GM19438 (cell line): ENCODE measurements at regions not wholly inside any gene's neighbourhood (a gene's known extent, or its start where the extent isn't known, plus 50 kb on each side); places are given as distances from the start of the nearest gene placed in this dataset.

Experiments
- ATAC-seq: cut with Tn5 transposase; IDR thresholded peaks from one replicate; pipeline ENCODE4 v1.9.1; 2021; ENCODE audit warnings: low read depth; ENCODE audit not compliant: unreplicated experiment

- ATAC-seq, result no peak
Measured at GRCh38 chr22:22046370-22046769, 63.8 kb upstream of the TOP3B start.

- ATAC-seq, result no peak
Measured at GRCh38 chr22:22045571-22046335, 63.2 kb upstream of the TOP3B start.

- no peak for ATAC-seq
Measured at GRCh38 chr22:22044153-22044552, 61.6 kb upstream of the TOP3B start.

DNA sequence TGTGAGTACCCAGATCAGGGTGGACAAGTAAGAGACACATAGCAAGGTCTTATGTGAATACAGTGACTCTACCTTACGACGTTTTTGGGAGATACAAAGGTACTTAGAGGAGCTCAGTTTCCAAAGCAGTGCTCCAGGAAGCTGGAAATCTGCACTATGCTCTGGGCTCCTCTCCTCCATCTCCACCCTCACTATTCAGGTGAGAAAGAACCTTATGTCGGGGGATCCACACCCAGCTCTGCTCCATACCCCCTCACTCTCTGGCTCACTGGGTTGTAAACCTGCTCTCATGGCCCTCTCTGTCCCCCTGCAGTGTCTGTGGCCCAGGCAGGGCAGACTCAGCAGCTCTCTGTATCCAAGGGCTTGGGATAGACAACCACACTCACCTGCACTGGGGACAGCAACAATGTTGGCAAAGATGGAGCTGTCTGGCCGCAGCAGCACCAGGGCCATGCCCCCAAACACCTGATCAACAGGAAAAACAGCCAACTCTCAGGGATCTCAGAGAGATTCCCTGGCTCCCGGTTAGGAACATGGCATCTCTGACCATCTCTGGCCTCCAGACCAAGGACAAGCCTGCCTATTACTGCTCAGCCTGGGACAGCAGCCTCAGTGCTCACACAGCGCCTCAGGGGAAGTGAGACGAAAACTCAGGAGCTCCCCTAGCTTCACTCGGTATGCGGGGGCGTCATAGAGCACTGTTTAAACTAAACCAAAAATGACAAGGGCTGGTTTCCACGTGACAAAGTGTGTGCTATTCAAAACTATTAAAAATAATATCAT, 60.9 kb upstream of the TOP3B start:
- no peak for ATAC-seq

DNA sequence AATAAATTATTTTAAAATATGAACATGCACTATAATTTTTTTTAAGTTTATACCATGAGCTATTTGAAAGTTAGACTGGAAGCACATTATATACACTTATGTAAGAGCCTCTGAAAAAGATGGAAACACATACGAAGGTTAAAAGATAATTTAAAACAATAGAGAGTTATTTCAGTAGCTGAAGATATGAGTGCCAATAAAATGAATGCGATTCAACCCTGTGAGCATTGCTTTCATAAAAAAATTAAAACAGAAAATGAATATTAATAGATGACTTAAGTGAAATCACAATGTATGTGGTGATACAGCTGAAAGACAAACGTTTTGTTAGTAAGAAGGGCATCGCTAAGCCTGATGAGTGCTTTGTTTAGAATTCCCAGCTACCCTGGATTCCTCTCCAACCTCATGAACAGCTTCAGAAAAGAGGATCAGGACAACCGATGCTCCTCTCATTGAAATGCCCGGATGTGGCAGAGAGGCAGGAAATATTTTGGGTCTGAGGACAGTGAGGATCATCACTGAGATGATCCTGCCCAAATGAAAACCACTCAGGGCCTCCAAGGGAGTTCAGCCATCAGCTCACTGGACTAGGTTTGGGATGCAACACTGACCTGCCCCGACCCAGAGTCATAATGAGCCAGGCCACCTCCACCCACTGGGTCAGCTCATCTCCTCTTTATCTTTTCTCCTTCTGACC, 60.2 kb upstream of the TOP3B start:
- no peak for ATAC-seq

DNA sequence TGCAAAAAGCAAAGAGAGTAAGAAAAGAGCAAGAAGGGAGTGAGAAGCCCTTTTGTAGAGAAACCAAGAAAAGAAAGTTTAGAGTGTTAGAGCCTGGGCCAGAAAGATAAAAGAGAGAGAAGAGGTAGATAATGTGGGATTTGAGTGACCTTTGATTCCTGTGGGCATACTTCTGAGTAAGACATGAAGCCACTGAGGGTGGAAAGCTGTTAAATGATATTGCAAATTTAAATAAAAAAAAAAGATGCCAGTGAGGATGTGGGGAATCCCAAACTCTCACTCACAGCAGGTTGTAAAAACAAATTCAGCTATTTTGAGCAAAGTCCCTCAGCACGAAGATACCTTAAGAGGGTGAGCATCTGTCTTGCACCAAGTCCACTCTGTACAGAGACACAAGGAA, 59.4 kb upstream of the TOP3B start:
- ATAC-seq, result no peak

DNA sequence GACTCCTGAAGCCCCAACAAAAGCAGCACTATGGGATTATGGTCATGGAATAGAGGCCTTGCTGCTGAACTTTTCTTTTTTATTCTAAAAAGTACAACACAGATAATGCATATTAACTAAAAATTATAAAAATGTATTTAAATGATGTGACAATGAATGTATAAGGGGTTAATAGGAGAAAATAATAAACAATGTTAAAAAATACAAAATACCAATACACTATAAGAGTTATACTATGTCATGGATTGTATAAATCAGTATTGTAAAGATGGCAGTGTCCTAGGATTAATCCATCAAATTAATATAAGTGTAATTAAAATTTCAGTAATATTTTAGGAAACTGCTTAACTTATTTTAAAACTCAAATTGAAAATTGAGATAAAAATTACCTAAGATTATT, 58.3 kb upstream of the TOP3B start:
- ATAC-seq, result no peak

DNA sequence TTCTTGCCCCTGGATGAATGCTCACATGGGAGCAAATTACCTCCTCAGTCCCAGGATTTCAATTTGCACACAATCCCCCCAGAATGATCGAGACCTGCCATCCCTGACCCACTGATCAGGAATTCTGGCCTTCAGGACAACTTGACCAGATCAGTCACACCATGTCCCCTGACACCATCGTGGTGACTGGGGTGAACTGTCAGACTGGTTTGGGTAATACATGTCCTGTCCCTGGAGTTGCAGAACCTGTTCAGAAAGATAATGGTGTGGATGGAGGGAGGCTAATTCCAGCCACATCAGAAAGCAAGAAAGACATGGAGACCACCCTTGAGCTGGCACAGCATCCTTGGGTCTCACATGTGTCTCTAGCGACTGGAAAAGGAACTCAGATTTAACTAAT, 57.9 kb upstream of the TOP3B start:
- no peak for ATAC-seq

DNA sequence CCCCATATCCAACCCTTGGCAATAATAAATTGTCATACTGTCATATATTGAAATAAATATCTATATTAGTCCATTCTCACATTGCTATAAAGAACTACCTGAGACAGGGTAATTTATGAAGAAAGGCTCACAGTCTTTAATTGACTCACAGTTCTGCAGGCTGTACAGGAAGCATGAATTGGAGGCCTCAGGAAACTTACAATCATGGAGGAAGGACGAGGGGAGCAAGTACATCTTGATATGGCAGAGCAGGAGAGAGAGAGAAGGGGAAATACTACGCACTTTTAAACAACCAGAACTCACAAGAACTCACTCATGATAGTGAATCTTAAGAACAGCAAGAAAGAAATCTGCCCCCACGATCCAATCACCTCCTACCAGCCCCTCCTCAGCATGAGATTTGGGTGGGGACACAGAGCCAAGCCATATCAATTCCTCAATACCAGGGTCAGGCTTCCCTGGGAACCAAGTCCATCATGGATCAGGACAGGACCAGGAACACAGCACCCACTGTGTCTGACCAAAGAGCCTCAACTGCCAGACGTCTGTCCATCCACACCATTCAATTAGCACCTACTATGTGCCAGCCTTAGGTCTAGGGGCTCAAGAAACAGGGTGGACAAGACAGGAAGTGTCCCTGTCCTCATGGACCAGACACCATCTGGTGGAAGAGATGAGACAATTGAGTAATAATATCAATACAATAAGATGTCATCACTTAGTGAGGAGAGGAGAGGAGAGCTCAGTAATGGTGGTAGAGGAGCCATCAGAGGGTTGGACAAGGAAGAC, 56.9 kb upstream of the TOP3B start:
- ATAC-seq, result no peak

GRCh38 chr22:22038178-22038880, 55.7 kb upstream of the TOP3B start:
- no peak for ATAC-seq

DNA sequence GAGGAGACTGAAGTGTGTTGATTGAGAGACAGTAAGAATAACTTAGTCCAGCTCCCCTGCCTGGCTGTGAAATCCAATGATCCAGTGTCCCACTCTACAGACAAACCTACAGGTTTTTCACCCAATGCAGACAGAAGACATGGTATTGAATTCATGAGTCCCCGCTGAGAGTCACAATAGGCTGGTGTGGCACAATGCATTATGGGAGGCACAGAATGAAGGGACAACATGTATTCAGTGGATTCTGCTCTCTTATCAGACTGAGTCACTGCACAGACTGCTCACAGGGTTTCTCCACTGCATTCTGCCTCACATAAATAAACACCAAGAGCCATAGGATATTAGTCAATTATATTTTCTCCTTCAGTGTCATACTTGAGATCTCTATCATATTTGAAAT, 55.2 kb upstream of the TOP3B start:
- ATAC-seq, result no peak

- ATAC-seq, result no peak
Measured at GRCh38 chr22:22037229-22037628, 54.6 kb upstream of the TOP3B start.

GRCh38 chr22:22036588-22036987, 54.0 kb upstream of the TOP3B start:
- no peak for ATAC-seq

GRCh38 chr22:22035771-22036314, 53.3 kb upstream of the TOP3B start:
- no peak for ATAC-seq

GRCh38 chr22:22035203-22035602, 52.6 kb upstream of the TOP3B start:
- no peak for ATAC-seq

DNA sequence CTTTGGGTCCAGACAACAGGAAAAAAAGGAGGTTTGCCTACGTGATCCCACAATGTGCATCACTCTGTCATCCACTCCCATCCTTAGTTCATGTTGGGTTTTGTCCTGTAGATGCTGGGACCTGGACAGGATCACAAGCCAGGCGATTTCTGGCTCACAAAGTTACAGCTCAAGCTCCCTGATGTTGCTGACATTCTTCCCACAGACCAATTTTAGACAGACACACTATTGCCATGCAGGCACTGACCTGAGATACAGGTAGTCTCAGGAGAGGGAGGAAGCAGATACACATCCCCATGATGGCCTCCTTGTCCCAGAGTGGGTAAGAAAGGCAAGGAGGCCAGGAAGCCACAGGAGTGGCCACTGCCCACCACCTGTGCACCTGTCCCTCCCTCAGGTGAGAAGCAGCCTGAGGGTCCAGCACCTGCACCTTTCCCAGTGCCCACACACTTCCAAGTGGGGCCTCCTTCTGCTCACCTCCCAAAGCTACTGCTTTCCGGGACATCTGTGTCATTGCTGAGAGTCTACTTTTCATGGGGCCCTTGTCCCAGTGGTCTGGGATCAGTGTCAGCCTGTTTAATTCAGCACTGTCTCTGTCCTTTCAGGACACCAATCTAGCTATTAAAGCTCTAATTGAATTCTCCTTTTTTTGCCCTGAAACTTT, 52.0 kb upstream of the TOP3B start:
- ATAC-seq, result no peak

DNA sequence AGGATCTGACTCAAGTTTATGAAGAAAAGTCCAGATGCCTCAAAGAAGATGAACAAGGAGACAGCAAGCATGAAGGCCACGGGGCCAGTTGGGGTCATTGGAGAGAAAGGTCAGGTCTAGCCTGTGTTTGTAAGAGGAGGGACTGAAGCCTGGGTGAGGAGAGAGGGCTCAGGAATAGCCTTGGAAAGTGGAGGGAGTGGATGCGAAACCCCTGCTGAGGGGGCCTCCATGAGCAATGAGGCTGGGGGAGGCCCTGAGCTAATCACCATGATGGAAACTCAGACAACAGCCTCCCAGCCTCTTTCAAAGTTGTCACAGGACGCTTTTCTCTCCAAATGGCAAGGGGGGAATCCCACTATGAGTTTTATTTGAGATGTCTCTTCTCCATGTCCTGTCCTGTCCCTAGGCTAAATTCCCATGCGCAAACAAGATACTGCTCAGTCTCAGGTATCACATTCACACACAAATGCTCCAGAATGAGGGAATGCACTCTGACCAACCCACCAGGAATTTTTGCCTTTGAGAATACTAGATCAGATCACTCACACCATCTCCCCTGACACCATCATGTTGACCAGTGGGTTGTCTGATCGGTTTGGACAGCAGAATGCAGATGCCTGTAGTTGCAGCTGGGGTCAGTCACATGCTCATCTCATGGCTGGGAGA, 51.3 kb upstream of the TOP3B start:
- no peak for ATAC-seq

GRCh38 chr22:22032906-22033802, 50.6 kb upstream of the TOP3B start:
- ATAC-seq, result no peak
